GM23338 (cell line): ENCODE measurements at regions not wholly inside any gene's neighbourhood (a gene's known extent, or its start where the extent isn't known, plus 50 kb on each side); places are given as distances from the start of the nearest gene placed in this dataset.

Experiments used
- ATAC-seq: fragments of 200-7000 bp; cut with Tn5 transposase; 3 replicates; pipeline ENCODE4 v1.9.1; 2020
- DNase-seq: peaks from one replicate; pipeline ENCODE4 v3.0.0-alpha.2; 2015; ENCODE audit warnings: low spot score
- H2AFZ ChIP-seq: fragments of 200-600 bp; sonication (generic); 2 replicates; pipeline ENCODE4 v1.8.0; 2016; ENCODE audit warnings: antibody characterized with exemption, mild to moderate bottlenecking, moderate library complexity
- H3F3A ChIP-seq: fragments of 200-600 bp; sonication (generic); replicated peaks from 2 replicates; pipeline ENCODE4 v1.8.0; 2017; ENCODE audit warnings: antibody characterized with exemption, mixed run types, low read depth
- H3K27ac ChIP-seq: fragments of 200-600 bp; sonication (generic); 2 replicates; pipeline ENCODE4 v1.6.1; 2016; ENCODE audit warnings: low read depth
- H3K27me3 ChIP-seq: fragments of 200-600 bp; sonication (generic); 2 replicates; pipeline ENCODE4 v1.8.0; 2016; ENCODE audit warnings: mild to moderate bottlenecking, mixed run types, moderate library complexity; ENCODE audit not compliant: insufficient read depth
- H3K36me3 ChIP-seq: fragments of 200-600 bp; sonication (generic); 2 replicates; pipeline ENCODE4 v1.8.0; 2016; ENCODE audit warnings: mild to moderate bottlenecking; ENCODE audit not compliant: insufficient read depth
- H3K4me1 ChIP-seq: fragments of 200-600 bp; sonication (generic); 2 replicates; pipeline ENCODE4 v1.8.0; 2016; ENCODE audit warnings: mild to moderate bottlenecking, moderate library complexity; ENCODE audit not compliant: insufficient read depth
- H3K4me2 ChIP-seq: fragments of 200-600 bp; sonication (generic); 2 replicates; pipeline ENCODE4 v1.7.1; 2017; ENCODE audit warnings: mixed run types
- H3K4me3 ChIP-seq: fragments of 200-600 bp; sonication (generic); 2 replicates; pipeline ENCODE4 v1.6.1; 2016; ENCODE audit warnings: mixed run types
- H3K79me2 ChIP-seq: fragments of 200-600 bp; sonication (generic); replicated peaks from 2 replicates; pipeline ENCODE4 v1.8.0; 2017; ENCODE audit warnings: mild to moderate bottlenecking; ENCODE audit not compliant: insufficient read depth
- H3K9me2 ChIP-seq: fragments of 200-600 bp; sonication (generic); 2 replicates; pipeline ENCODE4 v1.8.0; 2017; ENCODE audit not compliant: insufficient read depth
- H4K20me1 ChIP-seq: fragments of 200-600 bp; sonication (generic); replicated peaks from 2 replicates; pipeline ENCODE4 v1.8.0; 2017; ENCODE audit warnings: mild to moderate bottlenecking; ENCODE audit not compliant: insufficient read depth
- H3K27ac Mint-ChIP-seq: 2 replicates; pipeline ENCODE4 v1.8.0; 2020; ENCODE audit warnings: inconsistent platforms, mild to moderate bottlenecking, moderate library complexity, mixed read lengths
- H3K27me3 Mint-ChIP-seq: 3 replicates; pipeline ENCODE4 v1.8.0; 2022; ENCODE audit warnings: low read depth, mild to moderate bottlenecking, moderate library complexity, mixed read lengths, inconsistent platforms; ENCODE audit not compliant: insufficient read depth, poor library complexity
- H3K36me3 Mint-ChIP-seq: 3 replicates; pipeline ENCODE4 v1.8.0; 2021; ENCODE audit warnings: low read depth, mild to moderate bottlenecking, inconsistent platforms, moderate library complexity, mixed read lengths
- H3K4me1 Mint-ChIP-seq: 3 replicates; pipeline ENCODE4 v1.8.0; 2020; ENCODE audit warnings: mild to moderate bottlenecking, inconsistent platforms, mixed read lengths
- H3K4me3 Mint-ChIP-seq: 3 replicates; pipeline ENCODE4 v1.8.0; 2021; ENCODE audit warnings: moderate library complexity, mild to moderate bottlenecking, inconsistent platforms, mixed read lengths
- H3K9me3 Mint-ChIP-seq: 3 replicates; pipeline ENCODE4 v1.8.0; 2020; ENCODE audit warnings: moderate library complexity, mild to moderate bottlenecking, inconsistent platforms, mixed read lengths
- CTCF ChIP-seq, 2 experiments: fragments of 200-600 bp in 1 of 2; sonication (generic) in 1 of 2; conservative IDR thresholded peaks; 2 replicates each; pipeline versions ENCODE4 v1.5.1 to v1.6.1; 2016 to 2017; ENCODE audit warnings: antibody characterized with exemption in 2 of 2, low read depth in 2 of 2, mild to moderate bottlenecking in 2 of 2, moderate library complexity in 1 of 2
- EZH2phosphoT487 ChIP-seq: fragments of 200-600 bp; sonication (generic); IDR thresholded peaks from one replicate; pipeline ENCODE4 v1.8.1; 2018; ENCODE audit warnings: antibody characterized with exemption; ENCODE audit not compliant: unreplicated experiment
- NANOG ChIP-seq: IDR thresholded peaks from 2 replicates; pipeline ENCODE4 v1.6.1; 2016; ENCODE audit warnings: antibody characterized with exemption, borderline replicate concordance
- POLR2AphosphoS5 ChIP-seq: IDR thresholded peaks from 2 replicates; pipeline ENCODE4 v1.6.1; 2016; ENCODE audit warnings: antibody characterized with exemption, low read depth
- REST ChIP-seq: IDR thresholded peaks from one replicate; pipeline ENCODE4 v1.6.1; 2018; ENCODE audit warnings: antibody characterized with exemption; ENCODE audit not compliant: unreplicated experiment
- STAT1 ChIP-seq: IDR thresholded peaks from one replicate; pipeline ENCODE4 v1.6.1; 2016; ENCODE audit warnings: antibody characterized with exemption; ENCODE audit not compliant: unreplicated experiment

GRCh38 chr16:85306071-85306792 is 194.0 kb upstream of the CIBAR2 start (continued):
- no peak for TF ChIP-seq REST
- TF ChIP-seq EZH2phosphoT487, result no peak
- no peak for TF ChIP-seq NANOG

- DNase-seq, result no peak
- no peak overlapping the region; the same call in 1 of the 2 replicates for H3K27ac Mint-ChIP-seq
- H3K4me3 Mint-ChIP-seq, result no peak overlapping the region
- Histone ChIP-seq H3F3A (no peaks in the 10 kb centered on the region; the same call in none of the 2 replicates), H4K20me1 (no peaks in the 10 kb centered on the region), H3K27me3 (no peaks in the 10 kb centered on the region), H3K79me2 (0 out of 2 replicates have a peak, but pooled peaks cover under 1% of the 10 kb centered on the region), H3K27ac (no peak overlapping the region), H2AFZ (no peak overlapping the region), H3K36me3 (no peaks in the 10 kb centered on the region), H3K9me2 (no peaks in the 10 kb centered on the region), H3K4me1 (peaks cover 37% of the 10 kb centered on the region), H3K4me3 (no peak overlapping the region), H3K4me2 (no peak overlapping the region)
- H3K4me1 Mint-ChIP-seq, result peaks cover 65% of the 10 kb centered on the region
- peaks cover 33% of the 10 kb centered on the region for H3K27me3 Mint-ChIP-seq
- TF ChIP-seq STAT1 (no peak), POLR2AphosphoS5 (no peak), CTCF (conservative IDR thresholded peaks at IDR 0.05; ENCODE audit: low read depth in 2 of 2) (no peak), NANOG (no peak)
- peaks cover 5% of the 10 kb centered on the region; the same call in 2 of the 3 replicates for H3K36me3 Mint-ChIP-seq
- ATAC-seq, result no peak
- H3K9me3 Mint-ChIP-seq, result no peaks in the 10 kb centered on the region; the same call in 2 of the 3 replicates
Observed at GRCh38 chr16:85306793-85307551, 194.7 kb upstream of the CIBAR2 start.
